Activated T-helper 17 cell treated with anti-CD3 and anti-CD28 coated beads, Interleukin-2, amount 50 U/mL, for 72 hours (primary cell): ENCODE measurements at regions not wholly inside any gene's neighbourhood (a gene's known extent, or its start where the extent isn't known, plus 50 kb on each side); places are given as distances from the start of the nearest gene placed in this dataset.
"Not testable (repeated sequence)": the region's sequence is repeated elsewhere in the genome, so short reads cannot be mapped to it uniquely, and the experiment has no call there.

Experiments
- ATAC-seq: fragments of 150-1000 bp; cut with Tn5 transposase; replicated peaks from 2 replicates; pipeline ENCODE4 v1.10.0; 2021; ENCODE audit warnings: mild to moderate bottlenecking, moderate library complexity
- H3K27ac Mint-ChIP-seq: one replicate; pipeline ENCODE4 v1.8.0; 2022; ENCODE audit warnings: mixed read lengths
- H3K27me3 Mint-ChIP-seq: one replicate; pipeline ENCODE4 v1.8.0; 2022; ENCODE audit warnings: mixed read lengths
- H3K36me3 Mint-ChIP-seq: one replicate; pipeline ENCODE4 v1.8.0; 2022; ENCODE audit warnings: low read depth, mild to moderate bottlenecking, mixed read lengths
- H3K4me1 Mint-ChIP-seq: one replicate; pipeline ENCODE4 v1.8.0; 2022; ENCODE audit warnings: mixed read lengths
- H3K4me3 Mint-ChIP-seq: one replicate; pipeline ENCODE4 v1.8.0; 2022; ENCODE audit warnings: mild to moderate bottlenecking, mixed read lengths
- H3K9me3 Mint-ChIP-seq: one replicate; pipeline ENCODE4 v1.8.0; 2022; ENCODE audit warnings: mixed read lengths

DNA sequence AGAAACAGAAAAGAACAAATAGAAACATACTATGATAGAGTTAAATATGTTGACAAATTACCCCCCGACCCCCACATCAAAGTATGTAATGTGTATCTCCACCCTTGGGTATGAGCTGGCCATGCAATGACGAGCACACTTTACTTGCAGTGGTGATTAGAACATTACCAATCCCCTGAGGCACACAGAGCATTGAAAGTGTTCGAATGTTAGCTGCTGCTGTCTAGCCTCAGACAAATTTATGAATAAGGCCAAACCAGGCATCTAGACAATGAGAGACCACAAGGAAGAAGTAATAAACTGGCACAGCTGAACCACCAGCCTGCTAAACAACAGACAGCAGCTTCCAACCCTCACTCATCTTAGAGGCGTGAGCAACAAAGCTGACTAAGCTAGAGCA is 380.5 kb downstream of the DSEL start:
- Mint-ChIP-seq H3K4me3 (no peak overlapping the region), H3K27ac (no peak overlapping the region), H3K4me1 (no peaks in the 10 kb centered on the region), H3K27me3 (no peaks in the 10 kb centered on the region), H3K36me3 (no peaks in the 10 kb centered on the region), H3K9me3 (no peaks in the 10 kb centered on the region)
- no peak for ATAC-seq

DNA sequence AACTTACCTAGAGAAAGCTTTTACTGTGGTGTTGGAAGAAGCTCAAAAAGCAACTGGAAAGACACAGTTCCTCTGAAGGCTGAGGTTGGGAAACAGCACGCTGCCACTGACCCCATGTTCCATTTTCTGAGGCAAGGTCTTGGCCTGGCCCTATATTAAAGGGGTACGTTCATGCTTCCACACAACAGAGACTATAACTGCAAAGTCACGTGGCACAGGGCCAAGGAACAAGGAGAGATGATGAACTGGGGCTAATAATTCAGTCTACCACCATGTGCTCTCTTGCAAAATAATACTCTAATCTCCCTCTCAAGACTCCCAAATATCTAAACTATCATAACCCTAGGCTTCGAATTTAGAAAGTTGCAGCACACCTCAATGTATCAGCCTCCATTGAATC is 381.6 kb downstream of the DSEL start:
- H3K4me1 Mint-ChIP-seq: no peaks in the 10 kb centered on the region
- ATAC-seq: no peak
- H3K4me3 Mint-ChIP-seq: no peak overlapping the region
- no peaks in the 10 kb centered on the region for H3K9me3 Mint-ChIP-seq
- H3K36me3 Mint-ChIP-seq: no peaks in the 10 kb centered on the region
- H3K27me3 Mint-ChIP-seq: no peaks in the 10 kb centered on the region
- no peak overlapping the region for H3K27ac Mint-ChIP-seq

DNA sequence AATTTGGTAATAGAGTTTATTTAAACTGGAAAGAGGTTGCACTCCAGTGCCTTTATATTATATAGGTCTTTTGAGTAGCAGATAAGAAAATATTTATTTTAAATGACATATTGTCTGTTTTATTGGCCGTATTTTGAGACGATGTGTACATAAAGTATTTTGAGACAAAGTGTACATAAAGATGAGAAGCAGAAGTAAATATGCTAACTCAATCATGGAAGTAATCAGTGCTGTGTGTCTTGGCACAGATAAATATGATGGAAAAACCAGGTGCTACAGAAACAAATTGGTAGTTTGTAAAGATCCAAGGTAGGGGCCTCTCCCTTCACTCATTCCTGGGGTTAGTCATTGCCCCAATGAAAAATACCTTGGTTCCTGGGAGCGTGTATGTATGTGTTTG is 382.9 kb downstream of the DSEL start:
- Mint-ChIP-seq H3K9me3 (no peaks in the 10 kb centered on the region), H3K27ac (no peak overlapping the region), H3K36me3 (no peaks in the 10 kb centered on the region), H3K27me3 (no peaks in the 10 kb centered on the region), H3K4me3 (no peak overlapping the region), H3K4me1 (no peaks in the 10 kb centered on the region)
- no peak for ATAC-seq

DNA sequence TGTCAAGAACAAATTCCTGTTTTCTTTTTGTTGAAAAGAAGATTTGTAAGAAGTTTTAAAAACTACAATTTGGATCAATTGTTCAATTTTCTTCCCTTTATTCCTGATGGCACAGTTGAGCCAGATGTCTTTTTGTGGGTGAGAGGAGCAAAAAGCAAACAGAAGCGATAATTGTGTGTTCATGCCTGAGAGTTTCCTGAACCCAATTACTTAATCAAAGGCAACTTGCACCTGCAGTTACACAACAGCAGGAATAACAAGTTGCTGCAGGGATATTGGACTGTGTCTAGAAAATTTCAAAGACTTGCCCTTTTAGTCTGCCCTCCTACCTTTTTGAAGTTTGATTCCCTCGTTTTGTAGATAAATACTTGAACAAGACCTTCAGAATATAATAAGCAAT is 383.6 kb downstream of the DSEL start:
- no peaks in the 10 kb centered on the region for H3K27me3 Mint-ChIP-seq
- no peaks in the 10 kb centered on the region for H3K36me3 Mint-ChIP-seq
- H3K4me1 Mint-ChIP-seq: no peaks in the 10 kb centered on the region
- H3K27ac Mint-ChIP-seq: no peak overlapping the region
- H3K9me3 Mint-ChIP-seq: no peaks in the 10 kb centered on the region
- no peak overlapping the region for H3K4me3 Mint-ChIP-seq
- no peak for ATAC-seq

DNA sequence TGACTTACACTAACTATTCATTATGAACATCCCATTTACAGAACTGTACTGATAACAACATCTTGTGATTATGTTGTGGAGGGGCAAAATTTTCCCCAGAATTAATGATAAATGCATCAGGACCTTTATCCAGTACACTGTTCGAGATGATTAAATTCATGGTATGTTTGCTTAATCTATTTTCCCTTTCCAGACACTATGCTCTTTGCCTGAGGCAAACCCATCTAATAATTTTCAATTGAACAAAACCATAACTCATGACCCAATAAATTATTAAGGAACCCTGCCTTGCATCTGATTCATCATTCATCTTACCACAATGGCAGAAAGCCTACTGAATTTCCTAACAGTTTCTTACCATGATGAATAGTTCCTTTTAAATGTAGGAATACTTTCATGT is 385.0 kb downstream of the DSEL start:
- no peaks in the 10 kb centered on the region for H3K27me3 Mint-ChIP-seq
- no peak for ATAC-seq
- no peaks in the 10 kb centered on the region for H3K36me3 Mint-ChIP-seq
- H3K9me3 Mint-ChIP-seq: no peaks in the 10 kb centered on the region
- no peak overlapping the region for H3K27ac Mint-ChIP-seq
- H3K4me1 Mint-ChIP-seq: no peaks in the 10 kb centered on the region
- H3K4me3 Mint-ChIP-seq: no peak overlapping the region

DNA sequence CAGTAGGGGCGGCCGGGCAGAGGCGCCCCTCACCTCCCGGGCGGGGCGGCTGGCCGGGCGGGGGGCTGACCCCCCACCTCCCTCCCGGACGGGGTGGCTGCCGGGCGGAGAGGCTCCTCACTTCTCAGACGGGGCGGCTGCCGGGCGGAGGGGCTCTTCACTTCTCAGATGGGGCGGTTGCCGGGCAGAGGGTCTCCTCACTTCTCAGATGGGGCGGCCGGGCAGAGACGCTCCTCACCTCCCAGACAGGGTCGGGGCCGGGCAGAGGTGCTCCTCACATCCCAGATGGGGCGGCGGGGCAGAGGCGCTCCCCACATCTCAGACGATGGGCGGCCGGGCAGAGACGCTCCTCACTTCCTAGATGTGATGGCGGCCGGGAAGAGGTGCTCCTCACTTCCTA is 389.8 kb downstream of the DSEL start:
- not testable (repeated sequence) for ATAC-seq, H3K4me3 Mint-ChIP-seq, H3K27ac Mint-ChIP-seq, H3K36me3 Mint-ChIP-seq, H3K27me3 Mint-ChIP-seq, H3K9me3 Mint-ChIP-seq, H3K4me1 Mint-ChIP-seq

DNA sequence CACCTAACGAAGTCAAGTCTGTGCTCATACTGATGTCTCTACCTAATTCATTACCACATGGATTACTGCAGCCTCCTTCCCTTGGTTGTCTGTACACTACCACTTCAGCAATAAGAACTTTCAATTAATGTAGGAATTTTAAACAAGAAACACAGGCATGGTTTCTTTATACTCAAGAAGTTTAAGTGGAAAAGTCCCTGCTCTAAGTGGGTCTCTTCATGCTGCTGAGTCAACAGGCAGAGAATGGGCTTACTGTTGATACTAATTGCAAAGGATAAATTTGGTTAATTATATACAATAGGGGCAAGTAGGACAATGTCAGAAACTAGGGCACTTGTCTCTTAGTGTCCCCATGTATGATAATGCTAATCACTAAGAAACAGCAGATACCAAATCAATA is 392.6 kb downstream of the DSEL start:
- Mint-ChIP-seq H3K27me3 (peaks cover 8% of the 10 kb centered on the region), H3K4me1 (no peaks in the 10 kb centered on the region), H3K9me3 (no peaks in the 10 kb centered on the region), H3K36me3 (no peaks in the 10 kb centered on the region), H3K4me3 (no peak overlapping the region), H3K27ac (no peak overlapping the region)
- no peak for ATAC-seq

DNA sequence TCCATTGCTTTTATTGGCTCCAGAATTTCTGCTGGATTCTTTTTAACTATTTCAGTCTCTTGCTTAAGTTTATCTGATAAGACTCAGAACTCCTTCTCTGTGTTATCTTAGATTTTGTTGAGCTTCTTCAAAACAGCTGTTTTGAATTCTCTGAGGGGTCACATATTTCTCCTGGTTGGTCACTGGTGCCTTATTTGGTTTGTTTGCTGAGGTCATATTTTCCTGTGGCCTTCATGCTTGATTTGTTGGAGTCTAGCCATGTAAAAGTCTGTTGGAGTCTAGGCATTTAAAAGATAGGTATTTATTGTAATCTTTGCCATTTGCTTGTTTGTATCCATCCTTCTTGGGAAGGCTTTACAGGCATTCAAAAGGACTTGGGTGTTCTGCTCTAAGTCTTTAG is 398.7 kb downstream of the DSEL start:
- no peak for ATAC-seq
- Mint-ChIP-seq H3K27ac (no peak overlapping the region), H3K9me3 (no peaks in the 10 kb centered on the region), H3K4me3 (no peak overlapping the region), H3K4me1 (no peaks in the 10 kb centered on the region), H3K27me3 (peaks cover 4% of the 10 kb centered on the region), H3K36me3 (no peaks in the 10 kb centered on the region)

DNA sequence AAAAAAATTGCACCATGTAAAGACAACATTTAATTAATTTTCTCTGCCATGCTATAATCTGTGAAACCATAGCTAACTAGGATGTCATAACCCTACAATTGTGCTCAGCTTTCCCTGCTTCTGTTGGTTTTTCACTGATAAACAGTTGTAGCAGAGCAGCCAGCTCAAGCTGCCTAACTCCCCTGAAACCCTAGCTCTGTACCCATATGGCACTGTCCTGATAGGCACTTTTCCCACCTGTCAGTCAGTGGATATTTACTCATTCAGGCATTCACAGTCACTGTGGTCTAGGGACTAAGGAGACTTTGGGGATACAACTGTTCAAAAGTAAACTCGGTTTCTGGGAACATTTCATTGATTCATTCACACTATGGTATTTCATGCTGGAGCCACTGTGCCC is 407.0 kb downstream of the DSEL start:
- Mint-ChIP-seq H3K27ac (no peak overlapping the region), H3K36me3 (no peaks in the 10 kb centered on the region), H3K4me3 (no peak overlapping the region), H3K27me3 (no peaks in the 10 kb centered on the region), H3K9me3 (no peaks in the 10 kb centered on the region), H3K4me1 (no peaks in the 10 kb centered on the region)
- no peak for ATAC-seq

DNA sequence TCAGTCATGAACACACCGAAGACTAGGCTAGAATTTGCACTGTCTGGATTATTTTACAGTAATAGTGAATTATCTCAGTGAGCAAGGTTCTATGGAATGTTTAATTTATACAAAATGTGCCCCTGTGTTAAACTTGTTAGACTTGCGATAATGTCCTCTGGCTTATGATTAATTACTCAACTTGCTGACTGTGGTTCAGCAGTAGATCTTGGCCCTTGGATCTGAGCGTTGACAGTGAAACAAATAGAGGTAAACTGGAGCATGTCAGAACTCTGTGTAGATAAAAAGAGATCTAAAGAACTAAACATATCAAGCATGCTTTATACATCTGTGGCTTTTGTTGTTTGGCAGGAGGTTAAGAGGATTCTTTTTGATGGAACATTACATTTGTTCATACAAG is 407.6 kb downstream of the DSEL start:
- Mint-ChIP-seq H3K4me1 (no peaks in the 10 kb centered on the region), H3K4me3 (no peak overlapping the region)

DNA sequence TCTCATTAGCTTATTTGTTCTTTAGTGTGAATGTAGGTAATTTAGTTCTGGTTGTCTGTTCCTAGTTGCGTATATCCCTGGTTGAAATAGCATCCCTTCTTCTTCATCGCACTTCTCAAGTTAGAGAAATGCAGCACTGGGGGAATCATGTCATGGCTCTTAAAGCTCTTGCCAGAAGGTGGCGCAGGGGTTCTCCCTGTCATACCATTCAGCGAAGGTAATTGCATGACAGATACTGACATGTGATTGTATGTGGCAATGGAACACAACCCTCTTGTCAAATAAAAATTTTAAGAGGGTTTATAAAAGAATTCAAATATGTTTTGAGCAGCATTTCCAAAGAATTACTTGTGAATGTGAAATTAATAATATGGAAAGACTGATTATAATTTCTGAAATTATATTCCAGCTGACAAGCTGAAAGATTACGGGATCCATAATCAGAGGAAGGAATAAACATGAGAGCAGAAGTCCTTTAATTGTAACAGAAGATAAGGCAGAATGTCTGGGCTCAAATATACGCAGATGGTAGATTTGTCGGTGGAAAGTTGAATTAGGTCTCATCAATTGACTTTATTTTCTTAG is 411.7 kb downstream of the DSEL start:
- Mint-ChIP-seq H3K36me3 (no peaks in the 10 kb centered on the region), H3K4me1 (no peaks in the 10 kb centered on the region), H3K9me3 (no peaks in the 10 kb centered on the region), H3K27me3 (peaks cover 9% of the 10 kb centered on the region), H3K4me3 (no peak overlapping the region), H3K27ac (no peak overlapping the region)
- peak; percentile 63 for ATAC-seq

More for the DNA sequence above, 407.6 kb downstream of the DSEL start:
- Mint-ChIP-seq H3K9me3 (no peaks in the 10 kb centered on the region), H3K27ac (no peak overlapping the region), H3K27me3 (peaks cover 2% of the 10 kb centered on the region), H3K36me3 (no peaks in the 10 kb centered on the region)
- ATAC-seq: no peak

DNA sequence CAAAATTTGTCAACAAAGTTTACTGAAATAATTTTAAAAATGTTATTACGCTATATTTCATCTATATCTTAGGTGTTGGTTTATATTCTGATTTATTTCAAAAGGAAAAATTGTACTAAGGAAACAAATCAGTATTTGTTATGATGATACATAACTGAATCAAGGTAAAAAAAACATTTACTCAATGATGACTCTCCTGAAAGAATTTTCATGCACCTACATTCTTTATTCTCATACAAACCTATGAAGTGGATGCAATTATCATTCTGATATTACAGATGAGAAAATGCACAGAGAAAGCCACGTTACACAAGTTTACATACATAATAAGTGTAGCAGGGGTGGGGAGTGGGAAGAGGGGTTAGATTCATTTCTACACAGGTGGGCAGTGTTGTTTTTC is 422.4 kb downstream of the DSEL start:
- H3K4me1 Mint-ChIP-seq: no peaks in the 10 kb centered on the region
- no peak overlapping the region for H3K27ac Mint-ChIP-seq
- no peak overlapping the region for H3K4me3 Mint-ChIP-seq
- H3K9me3 Mint-ChIP-seq: no peaks in the 10 kb centered on the region
- no peak for ATAC-seq
- H3K27me3 Mint-ChIP-seq: no peaks in the 10 kb centered on the region
- no peaks in the 10 kb centered on the region for H3K36me3 Mint-ChIP-seq

DNA sequence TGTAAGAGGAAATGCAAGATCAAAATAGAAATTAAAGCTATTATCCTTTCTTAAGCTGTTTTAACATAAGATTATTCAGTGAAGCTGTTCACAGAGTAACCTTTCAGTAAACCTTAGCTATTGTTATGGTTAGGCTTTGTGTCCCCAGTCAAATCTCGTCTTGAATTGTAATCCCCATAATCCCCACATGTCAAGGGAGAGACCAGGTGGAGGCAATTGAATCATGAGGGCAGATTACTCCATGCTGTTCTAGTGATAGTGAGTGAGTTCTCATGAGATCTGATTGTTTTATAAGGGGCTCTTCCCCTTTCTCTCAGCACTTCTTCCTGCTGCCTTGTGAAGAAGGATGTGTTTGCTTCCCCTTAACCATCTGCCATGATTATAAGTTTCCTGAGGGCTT is 424.4 kb downstream of the DSEL start:
- no peaks in the 10 kb centered on the region for H3K27me3 Mint-ChIP-seq
- no peaks in the 10 kb centered on the region for H3K4me1 Mint-ChIP-seq
- H3K36me3 Mint-ChIP-seq: no peaks in the 10 kb centered on the region
- no peak for ATAC-seq
- no peak overlapping the region for H3K27ac Mint-ChIP-seq
- no peaks in the 10 kb centered on the region for H3K9me3 Mint-ChIP-seq
- no peak overlapping the region for H3K4me3 Mint-ChIP-seq

DNA sequence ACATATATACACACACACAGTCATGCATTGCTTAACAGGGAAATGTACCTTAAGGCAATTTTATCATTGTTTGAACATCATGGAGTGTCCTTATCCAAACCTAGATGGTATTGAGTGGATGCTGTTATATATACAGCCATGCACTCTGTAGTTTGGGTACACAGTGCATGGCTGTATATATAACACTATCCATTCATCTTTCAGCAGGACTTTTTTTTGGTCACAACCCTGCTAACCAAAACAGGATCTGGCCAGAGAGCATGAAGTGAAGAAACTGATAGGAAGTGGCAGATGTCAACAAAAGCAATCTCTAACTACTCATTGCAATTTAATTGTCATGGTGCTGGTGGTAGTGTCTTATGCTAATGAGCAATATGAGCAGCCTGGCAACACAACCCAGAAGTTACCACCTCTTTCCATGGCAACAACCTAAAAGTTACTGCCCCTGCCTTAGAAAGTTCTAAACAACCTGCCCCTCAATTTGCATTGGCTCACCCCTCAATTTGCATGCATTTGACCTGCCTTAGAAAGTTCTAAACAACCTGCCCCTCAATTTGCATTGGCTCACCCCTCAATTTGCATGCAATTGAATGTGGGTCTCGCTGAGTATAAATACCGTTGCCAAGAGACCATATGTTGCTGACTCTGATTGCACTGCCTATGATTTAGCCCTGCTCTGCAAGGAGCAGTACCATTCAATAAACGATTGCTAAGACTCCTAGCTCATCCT is 434.9 kb downstream of the DSEL start:
- no peak for ATAC-seq
- Mint-ChIP-seq H3K4me3 (no peak overlapping the region), H3K36me3 (no peaks in the 10 kb centered on the region), H3K4me1 (no peaks in the 10 kb centered on the region), H3K27ac (no peak overlapping the region), H3K9me3 (no peaks in the 10 kb centered on the region), H3K27me3 (no peaks in the 10 kb centered on the region)

DNA sequence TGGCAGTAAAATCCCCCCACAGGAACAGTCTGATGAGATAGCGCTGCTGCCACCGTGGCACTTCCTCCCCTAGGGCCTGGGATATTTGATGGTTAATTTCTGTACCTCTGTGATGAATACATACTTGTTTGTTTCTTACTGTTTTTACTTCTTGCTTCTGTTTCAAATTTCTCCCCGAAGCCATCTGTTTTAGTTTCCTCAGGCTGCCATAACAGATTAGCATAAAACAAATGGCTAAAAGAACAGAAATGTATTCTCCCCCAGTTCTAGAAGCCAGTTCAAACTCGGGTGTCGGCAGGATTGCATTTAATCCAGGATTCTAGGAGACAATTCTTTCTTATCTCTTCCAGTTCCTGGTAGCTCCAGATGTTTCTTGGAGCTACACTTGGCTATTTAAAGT is 435.9 kb downstream of the DSEL start:
- no peak for ATAC-seq
- Mint-ChIP-seq H3K9me3 (no peaks in the 10 kb centered on the region), H3K27me3 (no peaks in the 10 kb centered on the region), H3K4me3 (no peak overlapping the region), H3K36me3 (no peaks in the 10 kb centered on the region), H3K4me1 (no peaks in the 10 kb centered on the region), H3K27ac (no peak overlapping the region)

DNA sequence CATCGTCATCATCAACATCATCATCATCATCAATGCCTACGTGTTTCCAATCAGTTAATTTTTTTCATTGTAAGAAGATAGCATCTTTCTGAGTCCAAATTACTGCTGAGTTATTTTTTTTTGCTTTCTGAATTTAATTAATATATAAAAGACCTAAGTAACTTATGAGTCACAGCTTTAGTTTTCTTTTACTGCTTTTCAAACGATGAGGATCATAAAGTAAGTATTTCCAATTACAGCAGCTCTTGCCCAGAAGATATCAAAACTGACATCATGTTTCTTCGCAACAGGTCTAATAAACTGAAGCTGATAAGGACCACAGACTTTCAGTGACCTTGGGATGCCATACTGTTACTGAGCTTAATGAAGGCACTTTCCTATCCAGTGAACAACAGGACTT is 442.2 kb downstream of the DSEL start:
- Mint-ChIP-seq H3K9me3 (no peaks in the 10 kb centered on the region), H3K27ac (no peak overlapping the region), H3K36me3 (no peaks in the 10 kb centered on the region), H3K27me3 (no peaks in the 10 kb centered on the region), H3K4me1 (no peaks in the 10 kb centered on the region), H3K4me3 (no peak overlapping the region)
- no peak for ATAC-seq
